GM21619 (cell line): ENCODE measurements at regions not wholly inside any gene's neighbourhood (a gene's known extent, or its start where the extent isn't known, plus 50 kb on each side); places are given as distances from the start of the nearest gene placed in this dataset.

Experiments
- ATAC-seq: cut with Tn5 transposase; IDR thresholded peaks from one replicate; pipeline ENCODE4 v1.9.1; 2021; ENCODE audit not compliant: unreplicated experiment

GRCh38 chr10:117635826-117636225 is 93.3 kb downstream of the EMX2 start:
- ATAC-seq: no peak

DNA sequence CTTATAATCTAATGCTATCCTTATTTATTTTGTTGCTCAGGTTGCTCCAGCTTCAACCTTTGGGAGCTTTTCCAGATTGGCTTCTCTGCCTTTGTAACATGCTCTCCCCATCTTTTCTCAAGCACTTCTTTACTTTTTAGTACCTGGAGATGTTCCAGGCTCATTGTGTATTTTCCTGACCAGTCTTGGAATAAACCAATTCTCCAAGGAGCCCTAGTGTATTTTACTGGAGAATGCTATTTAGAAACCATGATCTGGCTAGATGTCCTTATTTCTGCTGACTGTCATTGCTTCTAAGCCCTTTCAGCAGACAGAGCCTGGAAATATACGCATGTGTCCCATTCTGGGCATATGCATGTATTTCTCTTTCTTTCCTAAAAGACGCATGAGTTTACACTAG is 95.7 kb downstream of the EMX2 start:
- ATAC-seq: no peak

- ATAC-seq: no peak
Observed at GRCh38 chr10:117638664-117639200, 96.2 kb downstream of the EMX2 start.

GRCh38 chr10:117640406-117640805 is 97.9 kb downstream of the EMX2 start:
- ATAC-seq: no peak

- no peak for ATAC-seq
Observed at GRCh38 chr10:117646718-117647117, 104.2 kb downstream of the EMX2 start.

GRCh38 chr10:117647306-117647705 is 104.8 kb downstream of the EMX2 start:
- no peak for ATAC-seq

GRCh38 chr10:117651121-117651520 is 108.6 kb downstream of the EMX2 start:
- no peak for ATAC-seq

- ATAC-seq: peak; percentile 10
Observed at GRCh38 chr10:117652228-117653169, 110.0 kb downstream of the EMX2 start.

GRCh38 chr10:117653170-117653515 is 110.6 kb downstream of the EMX2 start:
- peak; percentile 79 for ATAC-seq

DNA sequence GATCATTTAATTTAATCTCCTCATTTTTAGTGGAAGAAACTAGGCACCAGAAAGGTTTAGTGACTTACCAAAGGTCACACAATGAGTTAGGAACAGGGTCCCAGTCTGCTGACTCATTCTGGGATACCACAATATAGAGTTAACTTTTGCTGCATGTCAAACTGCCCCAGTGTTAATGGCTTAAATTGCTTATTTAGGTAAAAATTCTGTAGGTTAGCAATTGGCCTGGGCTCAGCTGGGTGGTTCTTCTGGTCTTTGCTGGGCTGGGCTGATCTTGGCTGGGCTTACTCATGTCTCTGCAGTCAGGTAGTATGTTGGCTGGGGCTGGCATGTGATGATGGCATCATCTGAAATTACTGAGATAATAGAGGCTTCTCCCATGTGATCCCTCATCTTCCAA is 111.6 kb downstream of the EMX2 start:
- ATAC-seq: no peak

GRCh38 chr10:117656385-117657367 is 114.1 kb downstream of the EMX2 start:
- peak; percentile 80 for ATAC-seq

GRCh38 chr10:117661316-117661715 is 118.8 kb downstream of the EMX2 start:
- ATAC-seq: no peak

GRCh38 chr10:117662126-117662525 is 119.6 kb downstream of the EMX2 start:
- ATAC-seq: no peak

- no peak for ATAC-seq
Observed at GRCh38 chr10:117662751-117663540, 120.4 kb downstream of the EMX2 start.

GRCh38 chr10:117663750-117664149 is 121.2 kb downstream of the EMX2 start:
- ATAC-seq: peak; percentile 100

DNA sequence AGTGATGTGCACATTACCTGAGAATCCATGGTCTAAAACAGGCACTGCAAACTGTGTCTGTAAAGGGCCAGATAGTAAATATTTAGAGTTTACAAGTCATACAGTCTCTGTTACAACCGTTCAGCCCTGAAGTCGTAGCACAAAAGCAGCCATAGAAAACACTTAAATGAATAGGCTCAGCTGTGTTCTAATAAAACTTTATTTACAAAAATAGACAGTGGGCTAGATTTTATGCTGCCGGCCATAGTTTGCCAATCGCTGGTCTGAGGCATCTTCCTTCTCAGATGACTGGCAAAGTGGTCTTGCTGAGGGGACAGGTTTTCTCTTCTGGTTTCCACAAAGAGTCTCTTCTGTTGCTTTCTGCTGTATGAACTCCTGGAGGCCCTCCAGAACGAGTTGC is 121.7 kb downstream of the EMX2 start:
- ATAC-seq: no peak

GRCh38 chr10:117666166-117666565 is 123.6 kb downstream of the EMX2 start:
- no peak for ATAC-seq

- ATAC-seq: no peak
Observed at GRCh38 chr10:117666965-117667364, 124.4 kb downstream of the EMX2 start.

- ATAC-seq: no peak
Observed at GRCh38 chr10:117667831-117668230, 125.3 kb downstream of the EMX2 start.

GRCh38 chr10:117668327-117669008 is 125.9 kb downstream of the EMX2 start:
- ATAC-seq: no peak
